ENCODE measurements at regions not wholly inside any gene's neighbourhood (a gene's known extent, or its start where the extent isn't known, plus 50 kb on each side); places are given as distances from the start of the nearest gene placed in this dataset.
"Not testable (repeated sequence)": the region's sequence is repeated elsewhere in the genome, so short reads cannot be mapped to it uniquely, and the experiment has no call there.

GRCh38 chr2:237196866-237197618 lies 111.4 kb downstream of the COPS8 start:
- no peak for DNase-seq

- DNase-seq: no peak
These were observed 112.6 kb downstream of the COPS8 start for GRCh38 chr2:237198164-237198855.

GRCh38 chr2:237199082-237199481 lies 113.4 kb downstream of the COPS8 start:
- no peak for DNase-seq

GRCh38 chr2:237199577-237199976 lies 113.9 kb downstream of the COPS8 start:
- DNase-seq: no peak

GRCh38 chr2:237200462-237200861 lies 114.8 kb downstream of the COPS8 start:
- DNase-seq: no peak

GRCh38 chr2:237201461-237202287 lies 116.0 kb downstream of the COPS8 start:
- DNase-seq: no peak

- no peak for DNase-seq
These were observed 116.8 kb downstream of the COPS8 start for GRCh38 chr2:237202288-237203030.

- no peak for DNase-seq
These were observed 119.4 kb downstream of the COPS8 start for GRCh38 chr2:237205043-237205541.

- DNase-seq: no peak
These were observed 119.9 kb downstream of the COPS8 start for GRCh38 chr2:237205561-237205971.

- DNase-seq: no peak
These were observed 122.0 kb downstream of the COPS8 start for GRCh38 chr2:237207646-237208045.

GRCh38 chr2:237208373-237209260 lies 122.9 kb downstream of the COPS8 start:
- no peak for DNase-seq

- no peak for DNase-seq
These were observed 124.2 kb downstream of the COPS8 start for GRCh38 chr2:237209885-237210284.

GRCh38 chr2:237210297-237210696 lies 124.6 kb downstream of the COPS8 start:
- no peak for DNase-seq

- no peak for DNase-seq
These were observed 125.1 kb downstream of the COPS8 start for GRCh38 chr2:237210763-237211162.

- not testable (repeated sequence) for DNase-seq
These were observed 126.9 kb downstream of the COPS8 start for GRCh38 chr2:237212356-237213279.

GRCh38 chr2:237213315-237214022 lies 127.8 kb downstream of the COPS8 start:
- no peak for DNase-seq

- no peak for DNase-seq
These were observed 128.5 kb downstream of the COPS8 start for GRCh38 chr2:237214030-237214675.

- no peak for DNase-seq
These were observed 129.3 kb downstream of the COPS8 start for GRCh38 chr2:237214963-237215362.

- DNase-seq: no peak
These were observed 132.4 kb downstream of the COPS8 start for GRCh38 chr2:237217995-237218616.

All from CD4-positive, alpha-beta T cell treated with Interferon gamma for 1 hour (primary cell).